Neuronal stem cell (in vitro differentiated cells): ENCODE measurements at regions not wholly inside any gene's neighbourhood (a gene's known extent, or its start where the extent isn't known, plus 50 kb on each side); places are given as distances from the start of the nearest gene placed in this dataset.

Experiments
- DNase-seq: peaks from one replicate; pipeline ENCODE4 v3.0.0-alpha.2; 2013; ENCODE audit warnings: low spot score
- H2AFZ ChIP-seq: one replicate; pipeline ENCODE4 v1.6.1; 2013; ENCODE audit warnings: mild to moderate bottlenecking, low read length, inconsistent platforms
- H2AK5ac ChIP-seq: 2 replicates; pipeline ENCODE4 v1.6.1; 2013; ENCODE audit warnings: low read depth, mild to moderate bottlenecking, inconsistent platforms, low read length, moderate library complexity, mixed read lengths
- H2BK120ac ChIP-seq: 2 replicates; pipeline ENCODE4 v1.6.1; 2013; ENCODE audit warnings: low read depth, mild to moderate bottlenecking, inconsistent platforms, low read length, moderate library complexity, mixed read lengths
- H2BK12ac ChIP-seq: one replicate; pipeline ENCODE4 v1.6.1; 2013; ENCODE audit warnings: low read length, inconsistent platforms
- H2BK15ac ChIP-seq: 2 replicates; pipeline ENCODE4 v1.6.1; 2013; ENCODE audit warnings: mild to moderate bottlenecking, low read length, inconsistent platforms, mixed read lengths
- H2BK5ac ChIP-seq: one replicate; pipeline ENCODE4 v1.6.1; 2013; ENCODE audit warnings: inconsistent platforms, mild to moderate bottlenecking, low read length, moderate library complexity
- H3K14ac ChIP-seq: one replicate; pipeline ENCODE4 v1.6.1; 2013; ENCODE audit warnings: low read length, inconsistent platforms
- H3K18ac ChIP-seq: 2 replicates; pipeline ENCODE4 v1.6.1; 2013; ENCODE audit warnings: low read length, inconsistent platforms
- H3K23ac ChIP-seq: 2 replicates; pipeline ENCODE4 v1.6.1; 2013; ENCODE audit warnings: low read depth, mild to moderate bottlenecking, mixed read lengths, low read length, inconsistent platforms; ENCODE audit not compliant: poor library complexity
- H3K27ac ChIP-seq: replicated peaks from 3 replicates; pipeline ENCODE4 v1.5.1; 2013; ENCODE audit warnings: low read length, inconsistent platforms
- H3K27me3 ChIP-seq, 3 experiments: 2 replicates each; pipeline ENCODE4 v1.6.1; 2013; ENCODE audit warnings: low read length in 3 of 3, mild to moderate bottlenecking in 2 of 3, inconsistent platforms in 1 of 3, low read depth in 1 of 3, mixed read lengths in 1 of 3, moderate library complexity in 1 of 3; ENCODE audit not compliant: control insufficient read depth in 3 of 3, insufficient read depth in 3 of 3
- H3K36me3 ChIP-seq, 2 donors: replicated peaks in 1 of 2; 2 replicates each; pipeline ENCODE4 v1.6.1; 2013; ENCODE audit warnings: low read length in 2 of 2; ENCODE audit not compliant: control insufficient read depth in 2 of 2, insufficient read depth in 2 of 2
- H3K4ac ChIP-seq: 2 replicates; pipeline ENCODE4 v1.6.1; 2013; ENCODE audit warnings: inconsistent platforms, mild to moderate bottlenecking, low read length, moderate library complexity
- H3K4me1 ChIP-seq, 2 donors: 1 replicate in 1 of 2; 2 replicates in 1 of 2; pipeline ENCODE4 v1.6.1; 2013; ENCODE audit warnings: low read length in 2 of 2, low read depth in 1 of 2; ENCODE audit not compliant: control insufficient read depth in 2 of 2, insufficient read depth in 1 of 2
- H3K4me2 ChIP-seq: one replicate; pipeline ENCODE4 v1.6.1; 2013; ENCODE audit warnings: mild to moderate bottlenecking, low read length, inconsistent platforms; ENCODE audit not compliant: insufficient read depth, poor library complexity, severe bottlenecking
- H3K4me3 ChIP-seq, 2 donors: 2 replicates each; pipeline ENCODE4 v1.5.1; 2013; ENCODE audit warnings: low read length in 2 of 2, mild to moderate bottlenecking in 2 of 2, inconsistent platforms in 1 of 2, moderate library complexity in 1 of 2
- H3K79me1 ChIP-seq: one replicate; pipeline ENCODE4 v1.6.1; 2013; ENCODE audit warnings: low read depth, mild to moderate bottlenecking, inconsistent platforms, low read length, moderate library complexity
- H3K9ac ChIP-seq: one replicate; pipeline ENCODE4 v1.6.1; 2013; ENCODE audit warnings: mild to moderate bottlenecking, low read depth, low read length, inconsistent platforms; ENCODE audit not compliant: poor library complexity
- H3K9me3 ChIP-seq, 2 donors: replicated peaks in 1 of 2; 2 replicates each; pipeline versions ENCODE3 to v1.6.1; 2013; ENCODE audit warnings: low read length in 2 of 2, mild to moderate bottlenecking in 2 of 2, inconsistent platforms in 1 of 2, low read depth in 1 of 2, mixed read lengths in 1 of 2, moderate library complexity in 1 of 2; ENCODE audit not compliant: control insufficient read depth in 2 of 2, insufficient read depth in 1 of 2
- H4K8ac ChIP-seq: one replicate; pipeline ENCODE4 v1.6.1; 2013; ENCODE audit warnings: low read depth, mild to moderate bottlenecking, inconsistent platforms, low read length, moderate library complexity
- H4K91ac ChIP-seq: one replicate; pipeline ENCODE4 v1.6.1; 2013; ENCODE audit warnings: low read length, low read depth, mild to moderate bottlenecking, inconsistent platforms; ENCODE audit not compliant: poor library complexity
- WGBS, 2 donors: extraction: QIAGEN DNeasy Blood & Tissue Kit; methylation state at CpG; one replicate each; pipeline ENCODE4 v1.1.7; 2013; ENCODE audit warnings: missing lambda C conversion rate in 2 of 2, mixed read lengths in 1 of 2; ENCODE audit not compliant: insufficient read length in 2 of 2, insufficient replicate concordance in 1 of 2; ENCODE audit errors: extremely low coverage in 2 of 2; 5-methylcytosine and 5-hydroxymethylcytosine counted together

DNA sequence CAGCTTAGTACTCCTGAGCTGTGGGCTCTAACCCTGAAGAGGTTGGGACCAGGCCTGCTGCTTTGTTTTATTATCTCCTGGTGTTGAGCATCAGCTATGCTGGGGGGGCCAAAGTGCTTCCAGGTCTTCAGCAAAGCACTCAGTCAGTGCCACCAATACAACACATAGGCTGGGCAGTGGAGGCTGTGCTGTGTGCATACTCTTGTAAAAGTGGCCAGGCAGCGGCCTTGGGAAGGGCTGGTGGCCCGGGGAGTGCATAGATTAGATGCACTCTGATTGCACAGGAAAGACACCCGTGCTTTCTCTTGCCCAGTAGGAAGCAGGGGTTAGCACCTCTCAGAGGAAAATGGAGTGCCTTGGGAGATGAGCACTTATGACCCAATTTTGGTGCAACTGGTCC is 534.0 kb downstream of the ARAP2 start:
- WGBS, 2 donors = no CpG with 5 or more reads among the region's 3 CpGs
- no peak for DNase-seq
- Histone ChIP-seq H3K4me2 (no peak overlapping the region), H3K9me3 (peaks cover 5 to 10% of the 10 kb centered on the region in 2 donors), H3K36me3 (no peaks in the 10 kb centered on the region), H3K27me3 (no peaks in the 10 kb centered on the region), H3K4ac (no peak overlapping the region), H2BK12ac (no peak overlapping the region), H3K9ac (no peak overlapping the region), H2BK15ac (no peak overlapping the region), H2BK5ac (no peak overlapping the region), H2AFZ (no peak overlapping the region), H4K91ac (no peak overlapping the region), H3K27ac (no peak overlapping the region), H3K18ac (no peak overlapping the region), H3K79me1 (no peaks in the 10 kb centered on the region), H2AK5ac (no peak overlapping the region), H4K8ac (no peak overlapping the region), H3K4me1 (no peaks in the 10 kb centered on the region), H2BK120ac (no peak overlapping the region), H3K23ac (no peak overlapping the region), H3K14ac (peak overlapping the region; percentile 44), H3K4me3 (no peak overlapping the region)

DNA sequence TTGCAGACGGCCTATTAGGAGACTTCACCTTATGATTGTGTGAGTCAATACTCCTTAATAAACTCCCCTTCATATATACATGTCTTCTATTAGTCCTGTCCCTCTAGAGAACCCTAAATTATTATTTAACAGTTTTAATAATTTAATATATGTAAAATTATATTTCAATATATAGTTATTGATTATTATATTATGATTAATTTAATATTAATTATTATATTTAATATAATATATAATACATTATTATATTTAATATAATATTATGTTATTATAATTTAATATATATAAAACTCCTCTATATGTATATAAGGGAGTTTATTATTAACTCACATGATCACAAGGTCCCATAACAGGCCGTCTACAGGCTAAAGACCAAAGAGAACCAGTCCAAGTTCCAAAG is 533.2 kb downstream of the ARAP2 start:
- Histone ChIP-seq H2BK15ac (no peak overlapping the region), H3K4me1 (no peaks in the 10 kb centered on the region), H3K27me3 (no peaks in the 10 kb centered on the region), H2AK5ac (no peak overlapping the region), H3K27ac (no peak overlapping the region), H2BK120ac (no peak overlapping the region), H3K36me3 (no peaks in the 10 kb centered on the region), H2BK12ac (no peak overlapping the region), H3K9ac (no peak overlapping the region), H3K4ac (no peak overlapping the region), H4K91ac (no peak overlapping the region), H3K18ac (no peak overlapping the region), H3K14ac (no peak overlapping the region), H2AFZ (no peak overlapping the region), H3K23ac (no peak overlapping the region), H3K4me2 (no peak overlapping the region), H3K79me1 (no peaks in the 10 kb centered on the region), H3K4me3 (no peak overlapping the region), H4K8ac (no peak overlapping the region), H2BK5ac (no peak overlapping the region), H3K9me3 (peaks cover 5 to 10% of the 10 kb centered on the region in 2 donors)
- DNase-seq = no peak
- no CpG with 5 or more reads among the region's 2 CpGs for WGBS, 2 donors

DNA sequence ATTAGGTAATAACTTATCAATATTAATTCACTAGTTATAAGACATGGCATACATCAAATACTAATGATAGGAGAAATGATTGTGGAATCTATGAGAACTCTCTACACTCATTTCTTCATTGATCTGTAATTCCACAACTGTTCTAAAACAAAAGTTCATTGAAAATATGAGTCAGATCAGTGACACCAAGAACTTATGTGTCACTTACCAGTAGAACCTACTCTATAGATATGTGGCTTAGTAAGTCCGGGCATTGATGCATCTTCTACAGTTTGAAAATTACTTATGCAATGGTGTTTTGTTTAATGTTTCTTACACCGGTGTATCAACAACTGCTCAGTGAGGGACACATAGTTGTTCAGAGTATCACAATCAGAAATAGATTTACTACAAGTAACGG is 520.3 kb downstream of the ARAP2 start:
- Histone ChIP-seq H3K36me3 (no peaks in the 10 kb centered on the region), H3K23ac (no peak overlapping the region), H3K27me3 (no peaks in the 10 kb centered on the region), H3K4me2 (no peak overlapping the region), H3K9ac (no peak overlapping the region), H2BK15ac (no peak overlapping the region), H4K91ac (no peak overlapping the region), H3K79me1 (no peaks in the 10 kb centered on the region), H3K14ac (no peak overlapping the region), H2BK120ac (no peak overlapping the region), H2BK5ac (no peak overlapping the region), H3K9me3 (no peaks in the 10 kb centered on the region), H2AFZ (no peak overlapping the region), H3K4me1 (no peaks in the 10 kb centered on the region), H2AK5ac (no peak overlapping the region), H2BK12ac (no peak overlapping the region), H3K27ac (no peak overlapping the region), H3K18ac (no peak overlapping the region), H3K4me3 (no peak overlapping the region), H4K8ac (no peak overlapping the region), H3K4ac (no peak overlapping the region)
- no CpG with 5 or more reads among the region's 3 CpGs for WGBS, 2 donors
- DNase-seq = no peak

DNA sequence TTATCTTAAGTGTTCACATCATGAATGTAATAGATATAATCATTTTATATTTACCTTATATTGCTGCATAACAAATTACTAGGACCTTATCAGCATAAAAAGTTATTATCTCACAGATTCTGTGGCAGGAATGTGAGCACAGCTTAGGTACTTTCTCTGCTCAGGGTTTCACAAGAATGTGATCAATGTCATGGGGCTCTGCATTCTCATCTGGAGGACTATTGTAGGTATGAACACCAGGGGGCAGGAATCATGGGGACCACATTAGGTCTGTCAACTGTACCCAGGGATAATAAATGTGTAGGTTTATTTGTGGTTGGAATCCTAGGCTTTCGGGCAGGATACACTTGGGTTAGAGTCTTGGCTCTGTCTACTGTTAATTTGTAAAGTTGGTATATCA is 519.2 kb downstream of the ARAP2 start:
- no peaks in the 10 kb centered on the region for H3K36me3 ChIP-seq
- H3K9me3 ChIP-seq = no peaks in the 10 kb centered on the region
- no peak overlapping the region for H4K91ac ChIP-seq
- no peak overlapping the region for H2BK15ac ChIP-seq
- no peak overlapping the region for H3K4me2 ChIP-seq
- H3K14ac ChIP-seq = no peak overlapping the region
- H3K23ac ChIP-seq = no peak overlapping the region
- no peak overlapping the region for H2BK12ac ChIP-seq
- no peaks in the 10 kb centered on the region for H3K4me1 ChIP-seq
- H3K27me3 ChIP-seq = no peaks in the 10 kb centered on the region
- H2BK5ac ChIP-seq = no peak overlapping the region
- H3K18ac ChIP-seq = no peak overlapping the region
- WGBS, 2 donors = no CpG with 5 or more reads among the region's 1 CpG
- no peak overlapping the region for H2BK120ac ChIP-seq
- H3K4me3 ChIP-seq = no peak overlapping the region
- no peak for DNase-seq
- H3K79me1 ChIP-seq = no peaks in the 10 kb centered on the region
- H2AFZ ChIP-seq = no peak overlapping the region
- no peak overlapping the region for H3K27ac ChIP-seq
- H2AK5ac ChIP-seq = no peak overlapping the region
- no peak overlapping the region for H3K4ac ChIP-seq
- H4K8ac ChIP-seq = no peak overlapping the region
- no peak overlapping the region for H3K9ac ChIP-seq
